Keratinocyte (primary cell): ENCODE measurements at regions not wholly inside any gene's neighbourhood (a gene's known extent, or its start where the extent isn't known, plus 50 kb on each side); places are given as distances from the start of the nearest gene placed in this dataset.

Source experiments
- CTCF ChIP-seq, 3 experiments: IDR thresholded peaks in 1 of 3; conservative IDR thresholded peaks in 1 of 3; optimal IDR thresholded peaks in 1 of 3; 2 replicates in 2 of 3; 3 replicates in 1 of 3; pipeline versions ENCODE3 to v1.5.1; 2011; ENCODE audit warnings: low read length in 3 of 3, mild to moderate bottlenecking in 3 of 3, moderate library complexity in 2 of 3, control low read depth in 1 of 3, inconsistent platforms in 1 of 3; ENCODE audit not compliant: insufficient read depth in 2 of 3; ENCODE audit errors: extremely low read depth in 1 of 3
- EZH2 ChIP-seq: IDR thresholded peaks from one replicate; pipeline ENCODE4 v1.6.1; 2012; ENCODE audit warnings: inconsistent platforms, mild to moderate bottlenecking, low read length, moderate library complexity

- no peak for TF ChIP-seq CTCF (optimal IDR thresholded peaks at IDR 0.05 in 1 of 3, IDR thresholded peaks at IDR 0.05 in 1 of 3, conservative IDR thresholded peaks at IDR 0.05 in 1 of 3; ENCODE audit: extremely low read depth in 1 of 3, insufficient read depth in 2 of 3, low read length in 3 of 3)
- TF ChIP-seq EZH2: no peak
These were observed 94.4 kb upstream of the XPO1 start for GRCh38 chr2:61632276-61633169.
